ENCODE measurements at regions not wholly inside any gene's neighbourhood (a gene's known extent, or its start where the extent isn't known, plus 50 kb on each side); places are given as distances from the start of the nearest gene placed in this dataset.
"Not testable (repeated sequence)": the region's sequence is repeated elsewhere in the genome, so short reads cannot be mapped to it uniquely, and the experiment has no call there.

GRCh38 chr6:135622081-135622480 lies 124.5 kb upstream of the AHI1 start:
- DNase-seq (ENCODE audit: low spot score): no peak
- no peaks in the 10 kb centered on the region for H3K9me3 ChIP-seq (replicated peaks in 1 of 2; ENCODE audit: control insufficient read depth in 2 of 2, insufficient read depth in 1 of 2, low read depth in 1 of 2, low read length in 2 of 2)
- H3K27me3 ChIP-seq (ENCODE audit: control insufficient read depth in 3 of 3, insufficient read depth in 3 of 3, low read depth in 1 of 3, low read length in 3 of 3): no peaks in the 10 kb centered on the region
- no peak overlapping the region for H4K8ac ChIP-seq (ENCODE audit: low read depth, low read length)
- no peak overlapping the region for H2BK120ac ChIP-seq (ENCODE audit: low read depth, low read length)
- no peak overlapping the region for H3K23ac ChIP-seq (ENCODE audit: low read depth, low read length, poor library complexity)
- no peaks in the 10 kb centered on the region for H3K36me3 ChIP-seq (replicated peaks in 1 of 2; ENCODE audit: control insufficient read depth in 2 of 2, insufficient read depth in 2 of 2, low read length in 2 of 2)
- no peaks in the 10 kb centered on the region for H3K79me1 ChIP-seq (ENCODE audit: low read depth, low read length)
- H2BK12ac ChIP-seq (ENCODE audit: low read length): no peak overlapping the region
- H2AK5ac ChIP-seq (ENCODE audit: low read depth, low read length): no peak overlapping the region
- WGBS, 2 donors (ENCODE audit: extremely low coverage in 2 of 2, insufficient read length in 2 of 2, insufficient replicate concordance in 1 of 2): no CpG with 5 or more reads among the region's 1 CpG
- H2AFZ ChIP-seq (ENCODE audit: low read length): no peak overlapping the region
- no peak overlapping the region for H3K4ac ChIP-seq (ENCODE audit: low read length)
- H3K14ac ChIP-seq (ENCODE audit: low read length): no peak overlapping the region
- no peak overlapping the region for H3K4me2 ChIP-seq (ENCODE audit: insufficient read depth, low read length, poor library complexity, severe bottlenecking)
- H3K27ac ChIP-seq (replicated peaks; ENCODE audit: low read length): no peak overlapping the region
- no peak overlapping the region for H3K9ac ChIP-seq (ENCODE audit: low read depth, low read length, poor library complexity)
- no peak overlapping the region for H2BK5ac ChIP-seq (ENCODE audit: low read length)
- no peak overlapping the region for H4K91ac ChIP-seq (ENCODE audit: low read depth, low read length, poor library complexity)
- no peaks in the 10 kb centered on the region for H3K4me1 ChIP-seq (ENCODE audit: control insufficient read depth in 2 of 2, insufficient read depth in 1 of 2, low read depth in 1 of 2, low read length in 2 of 2)
- H3K4me3 ChIP-seq (ENCODE audit: low read length in 2 of 2): no peak overlapping the region
- H3K18ac ChIP-seq (ENCODE audit: low read length): no peak overlapping the region
- no peak overlapping the region for H2BK15ac ChIP-seq (ENCODE audit: low read length)

GRCh38 chr6:135623979-135624378 lies 126.4 kb upstream of the AHI1 start:
- Histone ChIP-seq H3K4me3 (ENCODE audit: low read length in 2 of 2) (no peak overlapping the region), H2BK5ac (ENCODE audit: low read length) (no peak overlapping the region), H2BK12ac (ENCODE audit: low read length) (no peak overlapping the region), H3K14ac (ENCODE audit: low read length) (no peak overlapping the region), H3K79me1 (ENCODE audit: low read depth, low read length) (no peaks in the 10 kb centered on the region), H3K4ac (ENCODE audit: low read length) (no peak overlapping the region), H3K18ac (ENCODE audit: low read length) (no peak overlapping the region), H2BK15ac (ENCODE audit: low read length) (no peak overlapping the region), H3K23ac (ENCODE audit: low read depth, low read length, poor library complexity) (no peak overlapping the region), H2AFZ (ENCODE audit: low read length) (no peak overlapping the region), H3K9ac (ENCODE audit: low read depth, low read length, poor library complexity) (no peak overlapping the region), H4K91ac (ENCODE audit: low read depth, low read length, poor library complexity) (no peak overlapping the region), H3K4me2 (ENCODE audit: insufficient read depth, low read length, poor library complexity, severe bottlenecking) (no peak overlapping the region), H3K27me3 (ENCODE audit: control insufficient read depth in 3 of 3, insufficient read depth in 3 of 3, low read depth in 1 of 3, low read length in 3 of 3) (no peaks in the 10 kb centered on the region), H2AK5ac (ENCODE audit: low read depth, low read length) (no peak overlapping the region), H3K9me3 (replicated peaks in 1 of 2; ENCODE audit: control insufficient read depth in 2 of 2, insufficient read depth in 1 of 2, low read depth in 1 of 2, low read length in 2 of 2) (no peaks in the 10 kb centered on the region), H3K36me3 (replicated peaks in 1 of 2; ENCODE audit: control insufficient read depth in 2 of 2, insufficient read depth in 2 of 2, low read length in 2 of 2) (no peaks in the 10 kb centered on the region), H4K8ac (ENCODE audit: low read depth, low read length) (no peak overlapping the region), H3K4me1 (ENCODE audit: control insufficient read depth in 2 of 2, insufficient read depth in 1 of 2, low read depth in 1 of 2, low read length in 2 of 2) (no peaks in the 10 kb centered on the region), H2BK120ac (ENCODE audit: low read depth, low read length) (no peak overlapping the region), H3K27ac (replicated peaks; ENCODE audit: low read length) (no peak overlapping the region)
- no peak for DNase-seq (ENCODE audit: low spot score)
- WGBS, 2 donors (ENCODE audit: extremely low coverage in 2 of 2, insufficient read length in 2 of 2, insufficient replicate concordance in 1 of 2): no CpG with 5 or more reads among the region's 1 CpG

- Histone ChIP-seq H4K8ac (ENCODE audit: low read depth, low read length) (no peak overlapping the region), H3K4ac (ENCODE audit: low read length) (no peak overlapping the region), H3K4me2 (ENCODE audit: insufficient read depth, low read length, poor library complexity, severe bottlenecking) (no peak overlapping the region), H3K4me1 (ENCODE audit: control insufficient read depth in 2 of 2, insufficient read depth in 1 of 2, low read depth in 1 of 2, low read length in 2 of 2) (no peaks in the 10 kb centered on the region), H3K4me3 (ENCODE audit: low read length in 2 of 2) (no peak overlapping the region), H2BK5ac (ENCODE audit: low read length) (no peak overlapping the region), H3K9me3 (replicated peaks in 1 of 2; ENCODE audit: control insufficient read depth in 2 of 2, insufficient read depth in 1 of 2, low read depth in 1 of 2, low read length in 2 of 2) (no peaks in the 10 kb centered on the region), H3K14ac (ENCODE audit: low read length) (no peak overlapping the region), H2BK120ac (ENCODE audit: low read depth, low read length) (no peak overlapping the region), H4K91ac (ENCODE audit: low read depth, low read length, poor library complexity) (no peak overlapping the region), H3K9ac (ENCODE audit: low read depth, low read length, poor library complexity) (no peak overlapping the region), H3K36me3 (replicated peaks in 1 of 2; ENCODE audit: control insufficient read depth in 2 of 2, insufficient read depth in 2 of 2, low read length in 2 of 2) (no peaks in the 10 kb centered on the region), H3K79me1 (ENCODE audit: low read depth, low read length) (no peaks in the 10 kb centered on the region), H2BK12ac (ENCODE audit: low read length) (no peak overlapping the region), H2BK15ac (ENCODE audit: low read length) (no peak overlapping the region), H3K27ac (replicated peaks; ENCODE audit: low read length) (no peak overlapping the region), H3K27me3 (ENCODE audit: control insufficient read depth in 3 of 3, insufficient read depth in 3 of 3, low read depth in 1 of 3, low read length in 3 of 3) (no peaks in the 10 kb centered on the region), H2AK5ac (ENCODE audit: low read depth, low read length) (no peak overlapping the region), H3K18ac (ENCODE audit: low read length) (no peak overlapping the region), H2AFZ (ENCODE audit: low read length) (no peak overlapping the region), H3K23ac (ENCODE audit: low read depth, low read length, poor library complexity) (no peak overlapping the region)
- WGBS, 2 donors (ENCODE audit: extremely low coverage in 2 of 2, insufficient read length in 2 of 2, insufficient replicate concordance in 1 of 2): no CpG with 5 or more reads among the region's 9 CpGs
- no peak for DNase-seq (ENCODE audit: low spot score)
These were observed 127.1 kb upstream of the AHI1 start for GRCh38 chr6:135624402-135625295.

GRCh38 chr6:135626001-135626400 lies 128.5 kb upstream of the AHI1 start:
- not testable (repeated sequence) for H3K27me3 ChIP-seq (ENCODE audit: control insufficient read depth in 3 of 3, insufficient read depth in 3 of 3, low read depth in 1 of 3, low read length in 3 of 3); H3K79me1 ChIP-seq (ENCODE audit: low read depth, low read length); H2BK120ac ChIP-seq (ENCODE audit: low read depth, low read length); H3K27ac ChIP-seq (replicated peaks; ENCODE audit: low read length); H2BK5ac ChIP-seq (ENCODE audit: low read length); H4K8ac ChIP-seq (ENCODE audit: low read depth, low read length); H3K4ac ChIP-seq (ENCODE audit: low read length); H3K9me3 ChIP-seq (replicated peaks in 1 of 2; ENCODE audit: control insufficient read depth in 2 of 2, insufficient read depth in 1 of 2, low read depth in 1 of 2, low read length in 2 of 2); H3K9ac ChIP-seq (ENCODE audit: low read depth, low read length, poor library complexity); H3K23ac ChIP-seq (ENCODE audit: low read depth, low read length, poor library complexity); H3K4me2 ChIP-seq (ENCODE audit: insufficient read depth, low read length, poor library complexity, severe bottlenecking); H2BK12ac ChIP-seq (ENCODE audit: low read length); H2BK15ac ChIP-seq (ENCODE audit: low read length); H2AFZ ChIP-seq (ENCODE audit: low read length); H3K14ac ChIP-seq (ENCODE audit: low read length); DNase-seq (ENCODE audit: low spot score); H4K91ac ChIP-seq (ENCODE audit: low read depth, low read length, poor library complexity); H3K4me1 ChIP-seq (ENCODE audit: control insufficient read depth in 2 of 2, insufficient read depth in 1 of 2, low read depth in 1 of 2, low read length in 2 of 2); H3K18ac ChIP-seq (ENCODE audit: low read length); H3K36me3 ChIP-seq (replicated peaks in 1 of 2; ENCODE audit: control insufficient read depth in 2 of 2, insufficient read depth in 2 of 2, low read length in 2 of 2); H3K4me3 ChIP-seq (ENCODE audit: low read length in 2 of 2); H2AK5ac ChIP-seq (ENCODE audit: low read depth, low read length)
- WGBS, 2 donors (ENCODE audit: extremely low coverage in 2 of 2, insufficient read length in 2 of 2, insufficient replicate concordance in 1 of 2): no CpG with 5 or more reads among the region's 7 CpGs
